ENCODE measurements at regions not wholly inside any gene's neighbourhood (a gene's known extent, or its start where the extent isn't known, plus 50 kb on each side); places are given as distances from the start of the nearest gene placed in this dataset.

DNA sequence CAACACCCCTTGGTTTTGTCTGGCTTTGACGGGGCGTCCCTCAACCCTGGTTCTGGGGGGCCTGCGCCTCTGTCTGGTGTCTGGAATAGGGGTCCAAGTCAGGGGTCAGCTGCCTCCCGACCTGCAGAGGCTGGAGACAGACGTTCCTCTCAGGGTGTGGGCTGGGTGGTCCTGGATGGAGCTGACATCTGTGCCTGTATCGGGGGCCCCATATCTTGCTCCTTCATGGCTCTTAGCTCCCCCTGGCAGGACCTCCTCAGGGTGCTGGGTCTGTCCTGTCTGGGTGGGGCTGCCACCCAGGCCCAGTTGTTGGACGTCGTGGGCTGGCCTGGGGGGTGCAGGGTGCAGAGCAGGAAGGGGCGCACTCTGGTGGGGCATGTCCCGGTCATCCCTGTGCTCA is 374.8 kb downstream of the TMEM121 start (continued):
- TF ChIP-seq, protein P1, sequence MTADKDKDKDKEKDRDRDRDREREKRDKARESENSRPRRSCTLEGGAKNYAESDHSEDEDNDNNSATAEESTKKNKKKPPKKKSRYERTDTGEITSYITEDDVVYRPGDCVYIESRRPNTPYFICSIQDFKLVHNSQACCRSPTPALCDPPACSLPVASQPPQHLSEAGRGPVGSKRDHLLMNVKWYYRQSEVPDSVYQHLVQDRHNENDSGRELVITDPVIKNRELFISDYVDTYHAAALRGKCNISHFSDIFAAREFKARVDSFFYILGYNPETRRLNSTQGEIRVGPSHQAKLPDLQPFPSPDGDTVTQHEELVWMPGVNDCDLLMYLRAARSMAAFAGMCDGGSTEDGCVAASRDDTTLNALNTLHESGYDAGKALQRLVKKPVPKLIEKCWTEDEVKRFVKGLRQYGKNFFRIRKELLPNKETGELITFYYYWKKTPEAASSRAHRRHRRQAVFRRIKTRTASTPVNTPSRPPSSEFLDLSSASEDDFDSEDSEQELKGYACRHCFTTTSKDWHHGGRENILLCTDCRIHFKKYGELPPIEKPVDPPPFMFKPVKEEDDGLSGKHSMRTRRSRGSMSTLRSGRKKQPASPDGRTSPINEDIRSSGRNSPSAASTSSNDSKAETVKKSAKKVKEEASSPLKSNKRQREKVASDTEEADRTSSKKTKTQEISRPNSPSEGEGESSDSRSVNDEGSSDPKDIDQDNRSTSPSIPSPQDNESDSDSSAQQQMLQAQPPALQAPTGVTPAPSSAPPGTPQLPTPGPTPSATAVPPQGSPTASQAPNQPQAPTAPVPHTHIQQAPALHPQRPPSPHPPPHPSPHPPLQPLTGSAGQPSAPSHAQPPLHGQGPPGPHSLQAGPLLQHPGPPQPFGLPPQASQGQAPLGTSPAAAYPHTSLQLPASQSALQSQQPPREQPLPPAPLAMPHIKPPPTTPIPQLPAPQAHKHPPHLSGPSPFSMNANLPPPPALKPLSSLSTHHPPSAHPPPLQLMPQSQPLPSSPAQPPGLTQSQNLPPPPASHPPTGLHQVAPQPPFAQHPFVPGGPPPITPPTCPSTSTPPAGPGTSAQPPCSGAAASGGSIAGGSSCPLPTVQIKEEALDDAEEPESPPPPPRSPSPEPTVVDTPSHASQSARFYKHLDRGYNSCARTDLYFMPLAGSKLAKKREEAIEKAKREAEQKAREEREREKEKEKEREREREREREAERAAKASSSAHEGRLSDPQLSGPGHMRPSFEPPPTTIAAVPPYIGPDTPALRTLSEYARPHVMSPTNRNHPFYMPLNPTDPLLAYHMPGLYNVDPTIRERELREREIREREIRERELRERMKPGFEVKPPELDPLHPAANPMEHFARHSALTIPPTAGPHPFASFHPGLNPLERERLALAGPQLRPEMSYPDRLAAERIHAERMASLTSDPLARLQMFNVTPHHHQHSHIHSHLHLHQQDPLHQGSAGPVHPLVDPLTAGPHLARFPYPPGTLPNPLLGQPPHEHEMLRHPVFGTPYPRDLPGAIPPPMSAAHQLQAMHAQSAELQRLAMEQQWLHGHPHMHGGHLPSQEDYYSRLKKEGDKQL (CRISPR knock-in tag; IDR thresholded peaks at IDR 0.05; ENCODE audit: low read depth): no peak
- TF ChIP-seq YEATS2 (CRISPR knock-in tag; IDR thresholded peaks at IDR 0.05; ENCODE audit: borderline replicate concordance): no peak
- no peak for TF ChIP-seq ATF1 (CRISPR knock-in tag; IDR thresholded peaks at IDR 0.05)
- no peak for TF ChIP-seq ZNF205 (CRISPR knock-in tag; IDR thresholded peaks at IDR 0.05)
- TF ChIP-seq, protein P2, sequence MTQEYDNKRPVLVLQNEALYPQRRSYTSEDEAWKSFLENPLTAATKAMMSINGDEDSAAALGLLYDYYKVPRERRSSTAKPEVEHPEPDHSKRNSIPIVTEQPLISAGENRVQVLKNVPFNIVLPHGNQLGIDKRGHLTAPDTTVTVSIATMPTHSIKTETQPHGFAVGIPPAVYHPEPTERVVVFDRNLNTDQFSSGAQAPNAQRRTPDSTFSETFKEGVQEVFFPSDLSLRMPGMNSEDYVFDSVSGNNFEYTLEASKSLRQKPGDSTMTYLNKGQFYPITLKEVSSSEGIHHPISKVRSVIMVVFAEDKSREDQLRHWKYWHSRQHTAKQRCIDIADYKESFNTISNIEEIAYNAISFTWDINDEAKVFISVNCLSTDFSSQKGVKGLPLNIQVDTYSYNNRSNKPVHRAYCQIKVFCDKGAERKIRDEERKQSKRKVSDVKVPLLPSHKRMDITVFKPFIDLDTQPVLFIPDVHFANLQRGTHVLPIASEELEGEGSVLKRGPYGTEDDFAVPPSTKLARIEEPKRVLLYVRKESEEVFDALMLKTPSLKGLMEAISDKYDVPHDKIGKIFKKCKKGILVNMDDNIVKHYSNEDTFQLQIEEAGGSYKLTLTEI (CRISPR knock-in tag; conservative IDR thresholded peaks at IDR 0.05): no peak
- no peak for TF ChIP-seq NR3C1 (CRISPR knock-in tag; IDR thresholded peaks at IDR 0.05)
- TF ChIP-seq CENPT (CRISPR knock-in tag; IDR thresholded peaks at IDR 0.05; ENCODE audit: low read depth): no peak
- TF ChIP-seq RNF219 (CRISPR knock-in tag; IDR thresholded peaks at IDR 0.05): no peak
- no peak for TF ChIP-seq NFIC (IDR thresholded peaks at IDR 0.05; ENCODE audit: low read length)

All from HepG2 (cell line).